RPMI7951 (cell line): ENCODE measurements at regions not wholly inside any gene's neighbourhood (a gene's known extent, or its start where the extent isn't known, plus 50 kb on each side); places are given as distances from the start of the nearest gene placed in this dataset.
A peak's percentile ranks its signal among the peaks of the same experiment; 100 is the strongest.

Source experiments
- DNase-seq: peaks from one replicate; pipeline ENCODE4 v3.0.0-alpha.2; 2012; ENCODE audit warnings: low read depth

DNA sequence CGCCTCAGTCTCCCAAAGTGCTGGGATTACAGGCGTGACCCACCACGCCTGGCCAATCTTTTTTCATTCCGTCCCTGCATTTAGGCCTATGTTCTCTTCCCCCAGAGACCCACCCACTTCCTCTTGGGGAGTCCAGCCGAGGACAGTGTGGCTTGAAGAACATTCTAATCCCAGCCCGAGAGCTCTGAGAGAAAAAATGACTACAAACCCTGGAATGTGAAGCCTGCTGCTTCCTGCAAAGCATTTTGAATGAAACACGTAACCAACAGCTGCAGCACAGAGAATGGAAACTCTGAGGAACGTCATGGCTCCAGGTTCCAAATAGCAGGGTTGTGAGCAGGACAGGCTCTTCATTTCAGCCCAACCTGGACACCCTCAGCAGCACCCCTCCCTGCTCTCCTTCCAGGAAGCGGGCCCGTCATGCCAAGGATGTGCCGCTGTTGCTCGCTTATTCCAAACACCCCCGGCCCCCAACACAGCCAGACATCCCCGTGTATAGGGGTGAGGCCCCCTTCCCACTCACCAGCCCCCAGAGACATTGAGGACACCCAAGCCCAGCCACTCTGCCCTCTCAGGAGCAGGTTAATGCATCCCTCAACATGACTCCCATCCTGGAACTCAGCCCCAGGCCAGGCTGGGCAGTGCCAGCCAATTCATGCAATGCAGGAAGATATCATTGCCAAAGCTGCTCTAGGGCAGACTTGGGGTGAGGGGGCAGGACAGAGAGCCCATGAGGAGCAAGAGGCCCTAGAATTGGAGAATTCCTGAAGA, 139.8 kb downstream of the ZFP36L2 start:
- peak; percentile 100 for DNase-seq

- DNase-seq: no peak
Measured at GRCh38 chr2:43085929-43086328, 140.5 kb downstream of the ZFP36L2 start.

DNA sequence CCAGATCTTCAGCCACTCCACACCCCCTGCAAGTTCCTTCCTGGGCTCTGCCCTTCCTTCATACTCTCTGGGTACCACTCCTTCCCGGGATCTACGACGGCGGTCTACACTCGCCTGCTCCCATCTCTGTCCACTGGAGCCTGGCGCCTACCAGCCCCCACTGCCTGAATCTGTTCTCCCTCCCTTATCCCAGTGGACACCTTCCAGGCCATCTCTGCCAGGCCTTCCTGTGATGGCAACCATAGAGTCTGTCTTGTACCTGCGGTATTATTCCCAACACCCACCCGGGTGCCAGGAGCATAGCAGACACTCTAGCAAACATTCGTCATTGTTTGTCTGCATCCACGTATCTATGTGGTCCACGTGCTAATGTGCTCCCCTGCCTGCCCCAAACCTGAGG, 140.9 kb downstream of the ZFP36L2 start:
- DNase-seq: no peak

DNA sequence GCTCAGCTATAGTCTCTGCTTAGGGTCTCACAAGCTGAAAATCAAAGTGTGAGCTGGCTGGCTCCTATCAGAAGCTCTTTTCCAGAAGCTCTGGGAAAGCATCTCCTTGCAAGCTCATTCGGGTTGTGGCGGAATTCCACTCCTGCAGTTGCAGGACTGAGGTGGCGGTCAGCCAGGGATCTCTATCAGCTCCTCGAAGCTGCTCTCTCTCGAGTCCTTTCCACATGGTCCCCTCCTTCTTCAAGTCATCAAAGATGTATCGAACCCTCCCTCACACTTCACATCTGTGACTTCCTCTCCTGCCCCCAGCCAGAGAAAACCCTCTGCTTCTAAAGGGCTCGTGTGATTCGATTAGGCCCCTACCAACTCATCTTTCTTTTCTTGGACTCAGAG, 141.7 kb downstream of the ZFP36L2 start:
- DNase-seq: peak; percentile 66

DNA sequence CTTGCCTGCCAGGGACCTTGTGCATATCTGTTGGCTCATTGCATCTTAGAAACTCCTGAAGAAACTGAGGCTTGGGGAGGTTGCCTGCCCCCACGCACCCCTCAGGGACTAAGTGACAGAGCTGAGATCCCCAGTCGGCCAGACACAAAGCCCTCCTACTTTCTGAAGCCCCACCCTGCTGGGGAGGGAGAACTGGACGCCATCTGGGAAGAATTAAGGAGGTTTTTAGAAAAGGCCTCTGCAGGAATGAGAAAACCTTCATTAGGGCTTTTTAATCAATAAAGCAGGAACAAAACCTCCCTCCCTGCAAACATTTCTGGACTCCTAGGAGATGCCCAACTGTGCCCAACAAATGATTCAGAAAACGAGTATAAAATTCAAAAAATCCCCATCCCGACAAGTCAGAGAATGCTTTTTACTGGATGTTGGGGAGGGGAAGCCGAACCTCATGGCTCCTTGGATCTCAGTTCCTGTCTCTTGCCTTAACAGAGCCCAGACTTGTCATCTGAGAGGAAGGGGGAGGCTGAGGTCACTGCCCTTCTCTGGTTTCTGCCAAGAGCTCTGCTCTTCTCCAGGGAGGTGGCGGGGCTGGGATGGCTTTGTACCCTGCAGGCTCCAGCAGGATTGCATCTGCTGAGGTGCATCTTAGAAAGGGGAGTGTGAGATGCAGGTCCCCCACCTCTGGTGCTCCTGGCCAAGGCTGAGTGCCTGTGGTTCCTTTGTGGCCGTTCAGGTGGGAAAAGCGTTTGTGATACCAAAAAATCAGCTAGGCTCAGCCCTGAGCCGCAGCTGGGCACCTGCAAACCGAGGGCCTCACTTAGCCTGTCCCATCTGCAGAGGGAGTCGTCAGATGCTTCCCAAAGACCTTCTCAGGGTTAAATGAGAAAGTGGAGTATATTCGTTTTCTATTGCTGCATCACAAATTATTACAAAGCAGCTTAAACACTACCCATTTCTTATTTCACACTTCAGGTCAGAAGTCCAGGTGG, 142.4 kb downstream of the ZFP36L2 start:
- DNase-seq: peak; percentile 94

DNA sequence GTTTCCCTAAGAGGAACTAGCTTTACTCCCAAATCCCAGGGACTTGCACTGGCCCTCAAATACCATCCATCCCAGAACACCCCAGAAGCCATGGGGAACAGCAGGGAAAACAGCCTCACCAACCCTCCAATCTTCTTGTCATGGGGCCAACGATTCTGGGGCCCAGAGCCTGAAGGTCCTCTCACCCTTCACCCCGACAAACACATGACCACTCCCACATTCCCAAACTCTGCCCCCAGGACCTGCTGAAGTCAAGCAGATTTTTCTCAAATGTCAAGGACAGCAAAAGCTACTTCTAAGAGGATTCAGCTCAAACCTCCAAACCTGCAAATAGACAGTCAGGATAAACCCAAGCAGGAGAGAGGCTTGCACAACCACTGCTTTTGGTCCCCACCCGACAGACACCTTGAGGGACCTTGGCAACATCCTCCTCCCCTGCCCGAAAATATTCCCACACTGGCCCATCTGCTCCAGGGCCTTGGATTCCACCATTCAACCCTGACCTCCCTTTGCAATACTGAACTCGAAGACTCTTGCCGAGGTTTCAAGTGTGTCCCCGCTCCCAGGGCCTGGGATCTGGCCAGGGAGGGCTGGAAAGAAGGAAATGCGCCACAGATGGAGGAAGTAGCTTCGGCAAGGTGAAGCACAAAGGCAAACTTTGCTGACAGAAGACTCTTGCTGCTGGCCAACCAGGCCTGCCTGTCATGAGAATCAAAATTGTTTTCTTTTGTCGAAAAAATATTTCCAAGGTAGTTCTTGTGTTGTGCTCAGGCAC, 143.3 kb downstream of the ZFP36L2 start:
- peak; percentile 44 for DNase-seq

GRCh38 chr2:43082111-43082894, 144.1 kb downstream of the ZFP36L2 start:
- peak; percentile 99 for DNase-seq

GRCh38 chr2:43081131-43081765, 145.2 kb downstream of the ZFP36L2 start:
- no peak for DNase-seq

GRCh38 chr2:43080571-43081021, 145.8 kb downstream of the ZFP36L2 start:
- DNase-seq: no peak

GRCh38 chr2:43078781-43079755, 147.3 kb downstream of the ZFP36L2 start:
- peak; percentile 93 for DNase-seq

DNA sequence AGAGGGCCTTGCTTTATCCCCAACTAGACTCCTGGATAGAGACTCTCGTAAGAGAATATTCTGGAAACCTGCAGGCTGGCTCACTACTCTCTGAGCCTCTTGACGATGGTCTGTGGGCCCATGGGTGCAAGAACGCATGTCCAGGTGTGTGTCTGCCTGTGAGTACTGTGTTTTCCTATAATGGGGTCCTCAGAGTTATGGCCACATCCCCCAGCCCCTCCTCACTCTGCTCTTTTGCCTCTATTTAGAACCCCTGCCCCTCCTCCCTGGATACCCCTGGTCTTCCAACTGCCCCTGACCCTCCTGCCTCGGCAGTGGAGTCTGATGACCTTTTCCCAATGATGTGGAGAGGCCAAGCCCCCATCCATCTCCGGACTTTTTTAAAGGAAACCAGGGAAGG, 148.1 kb downstream of the ZFP36L2 start:
- no peak for DNase-seq

- DNase-seq: no peak
Measured at GRCh38 chr2:43077876-43078275, 148.5 kb downstream of the ZFP36L2 start.

- no peak for DNase-seq
Measured at GRCh38 chr2:43076676-43077075, 149.7 kb downstream of the ZFP36L2 start.

- peak; percentile 95 for DNase-seq
Measured at GRCh38 chr2:43075811-43076585, 150.4 kb downstream of the ZFP36L2 start.

DNA sequence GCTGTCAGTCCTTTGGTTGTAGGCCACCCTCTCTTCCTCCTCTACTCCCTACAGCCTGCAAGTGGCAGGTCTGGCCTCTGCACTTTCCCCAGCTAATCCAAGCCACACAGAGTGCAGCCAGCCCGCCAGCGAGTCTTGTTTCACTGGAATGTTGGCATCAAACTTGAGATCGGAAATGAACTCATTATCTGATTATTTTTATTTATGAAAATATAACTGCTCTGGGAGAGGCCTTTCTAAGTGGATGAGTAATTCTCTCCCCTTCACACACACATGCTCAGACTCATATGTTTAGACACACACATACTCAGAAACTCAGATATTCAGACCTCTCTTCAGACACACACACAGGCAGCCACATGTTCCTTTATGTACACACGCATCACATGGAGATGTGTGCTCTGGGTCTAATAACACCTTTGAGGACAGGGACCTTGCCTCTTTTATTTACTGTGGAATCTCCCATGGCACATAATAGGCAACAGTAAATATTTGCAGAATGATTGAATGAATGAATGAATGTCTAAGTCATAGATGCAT, 151.3 kb downstream of the ZFP36L2 start:
- DNase-seq: peak; percentile 98

- no peak for DNase-seq
Measured at GRCh38 chr2:43074592-43075053, 151.8 kb downstream of the ZFP36L2 start.

- no peak for DNase-seq
Measured at GRCh38 chr2:43074052-43074451, 152.4 kb downstream of the ZFP36L2 start.

DNA sequence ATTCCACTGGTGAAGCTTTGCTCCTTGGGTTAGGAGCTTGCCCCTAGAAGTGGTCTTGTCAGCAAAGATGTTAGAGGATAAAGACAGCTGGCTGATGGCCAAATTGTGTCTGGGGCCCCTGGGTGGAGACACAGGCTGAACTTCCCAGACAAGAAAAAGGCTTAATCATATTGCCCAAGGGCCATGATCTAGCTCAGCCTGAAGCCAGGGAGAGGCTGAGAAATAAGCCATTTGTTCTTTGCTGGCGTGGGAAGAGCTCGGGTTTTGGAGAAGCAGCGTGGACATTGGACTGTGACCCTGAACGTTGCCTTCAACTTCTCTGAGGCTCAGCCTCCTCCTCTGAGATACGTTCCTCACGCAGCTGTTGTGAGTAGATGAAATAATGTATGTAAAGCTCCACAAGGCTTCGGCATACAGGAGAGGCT, 153.0 kb downstream of the ZFP36L2 start:
- DNase-seq: peak; percentile 95
